RKO (cell line): ENCODE measurements at regions not wholly inside any gene's neighbourhood (a gene's known extent, or its start where the extent isn't known, plus 50 kb on each side); places are given as distances from the start of the nearest gene placed in this dataset.
"Not testable (repeated sequence)": the region's sequence is repeated elsewhere in the genome, so short reads cannot be mapped to it uniquely, and the experiment has no call there.

Source experiments
- DNase-seq: peaks from one replicate; pipeline ENCODE4 v3.0.0-alpha.2; 2016; ENCODE audit warnings: low spot score

DNA sequence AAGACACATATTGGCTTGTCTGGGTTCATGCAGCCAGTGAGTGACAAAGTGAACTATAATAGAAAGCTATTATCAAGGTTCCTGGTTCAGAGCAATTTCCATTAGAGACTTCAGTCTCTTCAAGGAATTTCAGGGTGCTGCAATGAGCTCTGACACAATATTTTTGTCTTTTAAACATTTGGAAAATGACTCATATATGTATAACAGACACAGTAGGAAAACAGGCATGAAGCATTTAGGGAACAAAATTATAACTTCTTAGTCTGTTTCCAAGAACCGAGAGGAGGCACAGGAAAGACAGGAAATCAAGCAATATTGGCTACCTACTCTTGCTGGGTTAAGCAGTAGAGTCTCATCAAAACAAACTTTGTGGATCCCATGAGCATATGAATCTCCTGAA is 170.4 kb downstream of the PTPRC start:
- DNase-seq = no peak

DNA sequence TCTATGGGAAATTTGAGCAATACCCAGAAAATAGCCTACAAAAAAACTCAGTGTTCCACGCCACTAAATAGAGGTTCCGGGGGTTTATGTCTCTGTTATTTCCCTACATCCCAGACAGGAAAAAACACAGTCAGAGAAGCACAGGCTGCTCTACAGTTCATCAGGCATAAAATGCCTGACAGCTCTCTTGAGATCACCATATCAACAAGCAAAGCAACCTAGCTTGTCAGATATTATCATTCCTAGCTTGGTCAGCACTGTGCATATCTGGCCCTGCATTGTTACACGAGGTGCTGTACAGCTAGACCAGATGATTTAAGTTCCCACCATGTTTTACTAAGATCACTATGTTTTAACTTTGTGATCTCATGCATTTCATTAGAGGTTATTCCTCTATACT is 172.6 kb downstream of the PTPRC start:
- no peak for DNase-seq

DNA sequence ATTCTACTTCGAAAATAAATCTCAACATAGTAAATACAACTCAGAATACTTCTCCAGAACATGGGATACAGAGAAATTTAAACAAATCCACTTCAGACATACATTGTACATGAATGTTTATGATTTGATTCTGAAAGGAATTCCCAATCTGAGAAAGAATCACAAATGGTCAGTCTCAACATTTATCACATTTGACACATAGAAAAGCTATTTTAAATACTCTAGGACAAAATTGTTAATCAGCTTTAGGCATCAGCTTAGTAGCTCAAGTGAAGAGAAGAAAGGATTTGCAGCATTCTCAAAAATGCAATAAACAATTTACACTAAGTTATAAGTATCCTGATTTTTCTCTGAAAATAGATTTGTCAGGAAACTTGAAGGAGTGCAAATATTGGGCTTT is 184.8 kb downstream of the PTPRC start:
- DNase-seq = no peak

DNA sequence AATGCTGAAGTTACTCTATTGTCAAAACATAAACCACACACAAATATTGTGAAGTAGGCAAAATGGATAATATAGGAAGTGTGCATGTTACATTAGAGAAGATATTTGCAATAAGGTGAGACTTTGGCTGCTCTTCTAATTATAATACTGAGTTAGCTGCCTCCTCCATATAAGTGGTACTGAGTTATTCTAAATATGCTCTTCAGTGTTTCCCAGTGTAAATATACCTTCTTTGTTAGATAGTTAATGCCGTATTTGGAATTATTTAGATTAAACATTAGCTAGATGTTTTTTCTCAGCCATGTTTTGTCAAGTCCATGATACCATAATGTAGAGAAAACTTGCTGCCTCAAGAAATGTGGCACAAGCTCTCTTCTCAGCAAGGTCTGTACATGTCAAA is 186.4 kb downstream of the PTPRC start:
- no peak for DNase-seq

DNA sequence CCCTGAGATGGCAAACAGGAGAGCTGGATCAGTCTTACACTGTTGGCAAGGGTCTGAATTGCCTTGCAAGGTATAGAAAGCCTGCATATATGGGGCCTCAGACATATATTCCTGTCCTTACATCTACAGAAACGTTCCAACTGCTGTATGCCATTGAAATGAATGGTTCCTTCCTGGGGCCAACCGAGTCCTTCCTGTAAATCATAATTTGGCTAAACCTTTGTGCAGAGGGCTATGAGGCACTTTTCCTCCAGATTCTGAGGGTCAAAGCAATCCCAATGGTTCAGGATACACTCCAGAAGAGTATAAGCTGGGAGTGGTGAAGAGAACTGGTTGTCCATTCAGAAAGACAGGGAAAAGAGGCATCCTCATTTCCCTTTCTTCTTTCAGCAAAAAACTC is 190.5 kb downstream of the PTPRC start:
- no peak for DNase-seq

DNA sequence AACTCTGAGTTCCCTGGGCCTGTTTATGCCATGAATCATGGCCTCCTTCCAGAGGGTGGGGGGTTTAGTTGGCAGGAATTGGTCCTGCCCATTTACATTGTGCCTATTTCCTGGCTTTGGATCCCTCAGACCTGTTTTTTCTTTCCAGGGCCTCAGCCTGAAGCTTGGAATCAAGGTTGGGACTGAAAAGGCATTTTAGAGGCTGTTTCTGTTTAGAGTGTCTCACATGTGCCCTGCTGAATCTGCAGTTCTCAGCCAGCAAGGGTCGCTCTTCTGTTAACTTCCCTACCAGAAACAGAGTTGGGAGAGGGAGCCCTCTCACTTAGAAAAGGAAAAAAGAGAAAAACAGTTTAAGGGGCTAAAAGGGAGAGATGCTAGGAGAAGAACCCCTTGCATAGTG is 191.1 kb downstream of the PTPRC start:
- DNase-seq = no peak

DNA sequence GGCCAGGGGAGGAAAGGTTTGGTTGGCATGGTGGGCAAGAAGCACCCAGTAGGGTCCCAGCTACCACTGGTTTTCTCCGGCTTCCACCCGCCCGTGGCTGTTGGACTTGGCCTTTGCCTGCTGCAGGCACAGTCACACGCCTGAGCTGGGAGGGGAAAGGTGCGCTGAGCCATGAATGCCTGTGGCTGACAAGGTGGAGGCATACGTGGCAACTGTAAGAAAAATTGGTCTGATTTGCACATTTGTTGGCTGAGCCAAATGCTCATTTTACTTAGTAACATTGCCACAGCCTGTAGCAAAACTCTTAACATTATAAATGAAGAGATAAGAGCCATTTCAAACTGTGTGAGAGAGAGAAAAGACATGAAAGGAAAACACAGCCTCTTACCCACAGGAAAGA is 191.6 kb downstream of the PTPRC start:
- DNase-seq = no peak

DNA sequence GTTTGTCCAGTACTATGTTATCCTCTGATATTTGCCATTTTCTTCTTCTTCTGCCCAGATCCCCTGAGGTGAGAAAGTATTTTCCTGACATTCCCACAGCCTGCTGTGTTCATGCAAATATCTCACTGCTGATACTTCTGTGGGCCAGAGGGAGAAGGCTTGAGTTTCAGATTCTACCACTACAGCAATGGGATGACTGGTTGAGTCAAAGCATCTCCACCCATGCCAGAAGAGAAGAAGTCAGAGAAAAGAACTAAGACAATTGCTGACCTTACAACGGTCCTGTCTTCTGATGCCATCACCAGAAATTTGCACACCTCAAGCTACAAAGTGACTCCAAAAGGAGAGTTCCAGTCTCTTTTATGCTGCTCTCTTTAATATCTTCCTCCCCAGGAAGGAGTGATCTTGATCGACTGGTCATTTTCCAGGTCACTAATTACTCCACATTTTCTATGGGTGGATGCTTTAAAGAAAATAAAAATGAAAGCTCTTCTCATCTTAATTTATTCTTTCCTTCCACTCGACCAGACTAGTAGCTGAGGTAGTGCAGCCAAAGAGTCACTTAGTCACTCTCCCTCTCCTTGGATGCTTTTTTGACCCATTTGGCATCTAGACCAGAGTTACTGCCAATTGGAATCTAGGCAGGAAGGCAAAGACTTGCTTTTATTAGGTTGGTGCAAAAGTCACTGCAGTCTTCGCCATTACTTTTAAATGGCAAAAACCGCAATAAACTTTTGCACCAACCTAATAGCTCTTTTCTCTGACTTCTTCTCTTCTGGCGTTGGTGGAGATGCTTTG is 195.1 kb downstream of the PTPRC start:
- DNase-seq = no peak

DNA sequence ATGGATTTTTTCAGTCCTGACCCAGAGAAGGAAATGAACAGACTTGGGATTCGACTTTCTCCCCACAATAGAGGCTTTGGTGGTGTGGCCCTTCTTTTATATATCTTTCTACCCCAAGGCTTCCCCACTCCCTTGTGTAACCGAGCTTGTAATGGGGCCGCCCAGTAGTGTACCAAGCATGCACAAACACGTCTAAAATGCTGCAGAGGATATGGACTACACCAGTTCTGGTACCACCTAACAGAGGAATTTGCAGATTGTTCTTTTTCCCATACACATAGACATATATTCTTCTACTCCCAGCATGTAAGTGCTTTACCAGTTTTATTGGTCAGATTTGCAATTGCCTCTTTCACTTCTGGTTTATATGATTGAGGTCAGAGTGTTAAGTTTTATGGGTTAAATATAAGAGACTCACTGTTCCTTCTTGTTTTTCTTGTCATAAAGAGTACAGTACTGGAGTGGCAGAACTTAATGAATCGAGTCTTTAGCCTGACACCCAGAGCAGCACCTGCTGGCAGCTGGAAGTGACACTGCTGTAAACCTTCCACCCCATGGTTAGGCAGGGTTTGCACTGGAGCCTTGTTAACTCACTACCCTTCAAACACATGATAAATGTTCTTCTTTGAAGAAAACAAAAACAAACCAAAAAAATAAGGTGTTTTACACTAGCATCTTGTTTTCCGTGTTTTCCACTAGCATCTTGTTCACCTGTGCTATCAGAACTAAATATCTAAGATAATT is 198.6 kb downstream of the PTPRC start:
- no peak for DNase-seq

DNA sequence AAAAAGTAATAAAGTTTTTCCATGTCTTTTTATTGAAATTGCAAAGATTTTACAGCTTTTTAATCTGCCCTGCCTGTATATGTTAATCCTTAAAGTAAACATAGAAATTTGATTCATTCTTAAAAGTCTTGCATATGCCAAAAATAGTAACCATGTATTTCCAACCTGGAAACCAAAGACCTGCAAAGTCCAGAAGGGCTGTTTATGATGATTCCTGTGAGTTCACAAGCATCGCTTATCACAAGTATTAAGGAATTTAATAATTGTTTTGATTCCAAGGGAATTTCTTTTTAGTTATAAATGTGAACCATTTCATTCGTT is 199.1 kb downstream of the PTPRC start:
- no peak for DNase-seq

DNA sequence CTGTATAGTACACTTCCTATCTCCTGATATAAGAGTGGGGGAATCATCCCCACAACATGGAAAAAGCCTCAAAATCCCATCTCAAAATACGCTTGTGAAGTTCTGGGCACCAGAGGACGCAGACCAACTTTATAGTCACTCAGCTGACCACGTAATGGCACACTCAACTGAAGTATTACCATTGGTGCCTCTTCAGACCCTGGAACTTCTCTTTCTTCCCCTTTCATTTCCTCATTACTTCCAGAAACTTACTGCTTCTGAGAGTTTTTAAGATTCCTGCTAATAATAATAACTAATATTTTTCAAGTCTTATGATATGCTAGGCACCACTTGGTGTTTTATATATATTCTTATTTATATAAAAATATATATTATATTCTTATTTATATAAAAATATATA is 202.6 kb downstream of the PTPRC start:
- DNase-seq = no peak

DNA sequence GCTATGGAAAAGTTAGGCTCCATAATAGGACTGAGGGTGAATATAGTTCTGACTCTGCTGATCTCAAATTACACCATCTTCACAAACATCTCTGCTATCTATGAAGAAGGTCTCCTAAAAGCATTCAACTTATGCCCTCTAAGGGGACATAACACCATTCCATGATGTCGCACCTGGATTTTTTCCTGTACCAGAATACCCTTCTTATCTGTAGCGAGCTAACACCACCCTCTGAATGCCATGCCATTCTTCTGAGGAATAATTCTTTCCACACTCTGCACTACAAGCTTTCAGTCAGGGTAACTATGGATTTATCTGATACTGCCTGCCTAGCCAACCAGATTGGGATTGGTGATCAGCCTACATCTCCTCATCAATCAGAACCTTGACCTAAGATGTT is 203.8 kb downstream of the PTPRC start:
- no peak for DNase-seq

DNA sequence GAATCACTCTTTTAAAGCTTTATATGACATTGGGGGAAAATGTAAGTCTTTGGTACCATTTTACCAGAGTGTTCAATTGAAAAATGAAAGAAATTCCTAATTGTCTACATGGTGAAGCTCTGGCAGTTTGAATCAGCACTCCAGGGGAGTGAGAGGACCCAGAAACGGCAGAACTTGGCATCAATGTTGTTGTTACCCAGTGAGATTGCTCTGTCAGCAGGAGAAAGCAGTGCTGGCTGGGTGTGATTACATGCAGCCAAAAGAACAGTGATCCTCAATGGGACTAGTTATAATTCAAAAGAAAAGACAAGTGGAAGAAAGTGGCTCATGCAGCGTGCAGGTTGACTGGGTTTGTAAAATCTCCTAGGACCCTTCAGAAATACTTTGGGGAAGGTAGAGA is 206.4 kb downstream of the PTPRC start:
- DNase-seq = no peak

DNA sequence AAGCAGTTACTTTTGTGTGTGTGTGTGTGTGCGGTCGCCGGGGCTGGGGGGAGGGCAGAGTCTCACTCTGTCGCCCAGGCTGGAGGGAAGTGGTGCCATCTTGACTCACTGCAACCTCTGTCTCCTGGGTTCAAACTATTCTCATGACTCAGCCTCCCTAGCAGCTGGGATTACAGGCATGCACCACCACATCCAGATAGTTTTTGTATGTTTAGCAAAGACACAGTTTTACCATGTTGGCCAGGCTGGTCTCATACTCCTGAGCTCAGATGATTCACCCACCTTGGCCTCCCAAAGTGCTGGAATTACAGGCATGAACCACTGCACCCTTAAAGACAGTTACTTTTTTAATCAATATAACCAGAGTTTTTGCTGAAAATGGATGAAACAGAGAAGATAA is 207.0 kb downstream of the PTPRC start:
- no peak for DNase-seq

DNA sequence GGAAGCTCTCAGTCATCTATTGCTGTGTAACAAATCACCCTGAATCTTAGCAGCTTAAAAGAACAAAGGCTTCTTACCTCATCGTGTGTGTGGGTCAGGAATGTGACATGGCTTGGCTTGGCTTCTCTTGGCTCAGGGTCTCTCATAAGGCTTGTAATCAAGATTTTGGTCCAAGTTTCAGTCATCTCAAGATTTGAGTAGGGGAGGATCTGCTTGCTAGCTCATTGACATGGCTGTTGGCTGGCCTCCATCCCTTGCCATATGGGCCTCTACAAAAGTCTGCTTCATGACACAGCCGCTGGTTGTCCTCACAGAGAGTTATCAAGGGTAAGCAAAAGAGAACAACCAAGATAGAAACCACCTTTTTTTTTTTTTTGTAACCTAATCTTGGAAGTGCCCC is 207.7 kb downstream of the PTPRC start:
- DNase-seq = no peak

DNA sequence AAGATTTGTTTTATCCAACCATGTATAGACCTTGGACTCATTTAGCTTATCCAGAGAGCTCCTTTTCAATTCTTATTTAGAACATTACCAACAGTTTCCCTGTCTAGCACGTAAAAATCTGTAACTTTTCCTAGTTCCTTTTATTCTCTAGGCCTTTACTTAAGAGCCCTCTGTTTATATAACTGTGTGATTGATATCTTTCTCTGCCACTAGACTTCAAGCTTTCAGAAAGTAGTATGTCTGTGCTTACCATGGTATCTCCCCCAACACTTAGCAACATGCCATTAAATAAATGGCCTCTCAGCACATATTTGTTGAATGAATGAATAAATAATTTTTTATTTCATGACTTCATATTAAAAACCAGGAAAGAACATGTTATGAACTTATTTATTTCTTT is 209.4 kb downstream of the PTPRC start:
- no peak for DNase-seq

DNA sequence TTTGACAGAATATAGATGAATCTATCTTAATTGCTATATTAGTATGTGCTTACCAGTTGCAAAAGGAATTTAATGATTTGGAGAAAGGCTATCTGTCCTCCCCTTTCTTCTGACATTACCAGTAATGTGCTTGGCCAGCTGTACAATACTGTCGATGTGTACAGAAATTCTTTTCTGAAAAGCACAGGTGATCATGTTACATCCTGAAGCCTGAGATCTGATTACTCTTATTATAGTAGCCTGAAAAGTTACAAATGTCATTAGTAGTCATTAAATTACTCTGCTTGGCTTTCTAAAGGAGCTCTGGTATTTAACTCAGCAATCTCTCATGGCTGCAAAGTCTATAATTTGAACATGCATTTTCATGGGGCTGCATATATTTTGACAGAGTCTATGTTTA is 209.8 kb downstream of the PTPRC start:
- DNase-seq = no peak

DNA sequence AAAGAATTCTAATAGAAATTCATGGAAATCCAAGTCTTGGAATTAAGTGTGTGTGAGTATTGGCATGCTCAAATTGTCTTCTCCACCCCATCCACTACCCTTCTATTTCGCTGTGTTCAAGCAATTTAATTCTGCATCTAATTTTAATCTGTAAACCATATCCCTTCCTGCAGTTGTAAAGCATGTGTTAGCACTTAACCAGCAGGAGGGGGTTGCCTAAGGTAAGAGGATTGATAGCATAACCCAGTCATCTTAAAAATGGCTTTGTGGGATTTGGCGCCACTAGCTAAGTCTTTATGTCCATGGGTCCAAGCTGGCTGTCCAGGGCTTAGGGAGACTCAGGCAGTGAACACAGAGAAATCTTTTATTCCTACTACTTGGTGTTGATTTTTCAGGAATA is 210.3 kb downstream of the PTPRC start:
- no peak for DNase-seq

DNA sequence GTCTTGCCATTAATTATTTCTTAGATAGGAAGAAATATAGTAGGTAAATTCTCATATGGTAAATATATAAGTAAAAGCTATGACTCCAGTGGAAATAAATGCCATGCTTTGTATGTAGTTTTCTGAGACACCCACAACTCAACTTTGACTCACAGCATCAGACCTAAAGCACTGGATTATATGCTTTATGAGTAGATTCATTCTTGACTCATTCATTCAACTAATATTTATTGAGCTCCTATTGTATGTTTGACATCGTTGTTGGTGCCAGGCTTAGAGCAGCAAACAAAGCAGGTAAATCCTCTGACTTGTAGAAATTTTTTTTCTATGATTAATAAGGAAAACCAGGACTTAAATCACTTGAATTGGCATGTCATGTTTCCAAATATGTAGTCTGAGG is 211.4 kb downstream of the PTPRC start:
- peak; percentile 8 for DNase-seq

DNA sequence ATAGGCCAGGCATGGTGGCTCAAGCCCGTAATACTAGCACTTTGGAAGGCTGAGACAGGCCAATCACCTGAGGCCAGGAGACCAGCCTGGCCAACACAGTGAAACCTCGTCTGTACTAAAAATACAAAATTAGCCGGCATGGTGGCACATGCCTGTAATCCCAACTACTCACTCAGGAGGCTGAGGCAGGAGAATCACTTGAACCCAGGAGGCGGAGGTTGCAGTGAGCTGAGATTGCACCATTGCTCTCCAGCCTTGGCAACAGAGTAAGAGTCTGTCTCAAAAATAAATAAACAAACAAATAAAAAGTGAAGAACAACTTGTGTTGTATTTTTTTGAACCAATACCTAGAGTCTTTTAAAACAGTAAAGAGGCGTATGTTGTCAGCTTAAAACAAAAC is 212.1 kb downstream of the PTPRC start:
- not testable (repeated sequence) for DNase-seq

DNA sequence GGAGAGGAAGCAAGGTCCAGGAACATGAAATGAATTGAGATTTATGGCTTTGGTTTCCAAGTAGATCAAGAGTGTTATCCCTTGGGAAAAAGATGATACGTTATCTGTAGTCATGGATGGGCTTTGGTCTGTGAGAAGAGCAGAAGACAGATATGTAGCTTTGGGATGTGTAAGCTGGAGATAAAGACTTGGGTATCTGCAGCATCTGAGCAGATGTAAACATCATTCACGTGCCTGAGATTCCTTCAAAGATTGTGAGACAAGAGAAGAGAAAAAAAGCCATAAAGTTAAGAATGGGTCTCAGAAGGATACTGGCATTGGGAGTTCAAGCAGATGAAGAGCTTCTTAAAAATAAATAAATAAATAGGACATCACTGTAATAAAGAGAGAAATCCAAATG is 217.8 kb downstream of the PTPRC start:
- DNase-seq = no peak

DNA sequence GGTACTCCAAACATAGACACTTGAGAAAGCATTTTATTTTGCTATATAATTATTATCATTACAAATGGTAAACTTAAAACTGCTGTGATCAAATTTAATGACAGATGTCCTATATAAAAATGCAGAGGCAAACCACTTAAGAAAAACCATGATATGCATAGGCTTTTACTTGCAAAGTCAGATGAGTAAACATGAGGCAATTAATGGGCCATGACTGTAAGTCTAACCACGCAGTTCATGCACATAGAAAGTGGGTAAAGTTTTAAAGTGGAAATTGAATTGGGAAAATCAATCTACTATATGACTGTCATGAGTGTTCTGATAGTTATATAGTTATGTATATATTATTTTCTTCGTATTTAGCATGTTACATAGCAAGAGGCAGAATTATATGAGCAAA is 219.2 kb downstream of the PTPRC start:
- DNase-seq = no peak

DNA sequence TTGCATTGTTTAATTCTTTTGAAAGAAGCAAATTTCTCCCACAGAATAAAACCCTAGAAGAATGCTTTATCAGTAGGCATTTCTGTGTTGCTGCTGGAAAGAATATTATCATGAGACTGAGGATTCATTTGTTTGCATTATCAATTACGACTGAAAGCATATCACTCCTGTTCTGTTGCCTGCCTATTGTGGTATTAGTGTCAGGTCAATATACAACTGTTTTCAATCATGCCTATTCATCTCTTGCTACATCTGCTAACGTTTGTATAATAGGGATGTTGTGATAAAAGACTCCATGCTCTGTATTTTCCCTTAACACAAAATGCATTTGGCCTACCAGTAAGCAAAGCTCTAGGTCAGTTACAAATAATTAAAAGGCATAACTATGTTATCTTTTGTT is 221.5 kb downstream of the PTPRC start:
- no peak for DNase-seq

DNA sequence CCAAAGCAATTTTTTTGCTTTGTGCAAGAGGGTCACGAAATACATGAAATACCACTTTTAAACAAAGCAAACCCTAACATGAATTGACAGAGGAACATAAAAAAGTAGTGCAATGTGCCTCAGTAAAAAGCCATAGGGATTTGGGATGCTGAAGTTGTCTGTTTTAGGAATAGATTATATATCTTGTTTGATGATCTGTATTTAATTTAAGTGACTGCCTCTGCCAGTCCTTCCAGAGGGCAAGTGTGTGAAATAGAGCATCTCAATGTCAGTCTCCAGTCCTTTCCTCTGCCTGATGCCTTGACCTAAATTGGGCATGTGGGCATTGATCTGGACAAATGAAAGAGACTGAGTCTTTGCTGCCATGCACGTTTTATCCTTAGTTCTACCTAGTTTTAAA is 222.8 kb downstream of the PTPRC start:
- no peak for DNase-seq
